MM.1S (cell line): ENCODE measurements at regions not wholly inside any gene's neighbourhood (a gene's known extent, or its start where the extent isn't known, plus 50 kb on each side); places are given as distances from the start of the nearest gene placed in this dataset.

Source experiments
- DNase-seq: peaks from one replicate; pipeline ENCODE4 v3.0.0-alpha.2; 2015
- H2AFZ ChIP-seq: fragments of 300-600 bp; sonication (generic); 2 replicates; pipeline ENCODE4 v1.6.0; 2016; ENCODE audit warnings: antibody characterized with exemption, low read length
- H3F3A ChIP-seq: fragments of 300-600 bp; sonication (generic); 2 replicates; pipeline ENCODE4 v1.6.1; 2016; ENCODE audit warnings: mild to moderate bottlenecking, antibody characterized with exemption, low read length, moderate library complexity, mixed read lengths; ENCODE audit not compliant: insufficient read depth
- H3K27ac ChIP-seq: fragments of 300-600 bp; sonication (generic); 2 replicates; pipeline ENCODE4 v1.5.1; 2016; ENCODE audit warnings: mild to moderate bottlenecking, low read length
- H3K27me3 ChIP-seq: fragments of 300-600 bp; sonication (generic); replicated peaks from 2 replicates; pipeline ENCODE4 v1.6.0; 2016; ENCODE audit warnings: low read length; ENCODE audit not compliant: insufficient read depth
- H3K36me3 ChIP-seq: fragments of 300-600 bp; sonication (generic); replicated peaks from 2 replicates; pipeline ENCODE4 v1.6.1; 2016; ENCODE audit warnings: mild to moderate bottlenecking, low read length, mixed read lengths; ENCODE audit not compliant: insufficient read depth
- H3K4me1 ChIP-seq: fragments of 300-600 bp; sonication (generic); 2 replicates; pipeline ENCODE4 v1.6.1; 2016; ENCODE audit warnings: low read length, mixed read lengths
- H3K4me2 ChIP-seq: fragments of 300-600 bp; sonication (generic); 2 replicates; pipeline ENCODE4 v1.6.0; 2016; ENCODE audit warnings: low read depth, low read length
- H3K4me3 ChIP-seq: fragments of 300-600 bp; sonication (generic); 2 replicates; pipeline ENCODE4 v1.5.1; 2016; ENCODE audit warnings: low read length, mixed read lengths
- H3K79me2 ChIP-seq: fragments of 300-600 bp; sonication (generic); 2 replicates; pipeline ENCODE4 v1.6.1; 2016; ENCODE audit warnings: mixed run types, low read length, mixed read lengths
- H3K9ac ChIP-seq: fragments of 300-600 bp; sonication (generic); 2 replicates; pipeline ENCODE4 v1.6.1; 2016; ENCODE audit warnings: low read length, mixed read lengths
- H3K9me2 ChIP-seq: fragments of 300-600 bp; sonication (generic); replicated peaks from 2 replicates; pipeline ENCODE4 v1.6.1; 2016; ENCODE audit warnings: mild to moderate bottlenecking, low read length, mixed read lengths; ENCODE audit not compliant: insufficient read depth
- H3K9me3 ChIP-seq: fragments of 300-600 bp; sonication (generic); replicated peaks from 2 replicates; pipeline ENCODE4 v1.6.1; 2016; ENCODE audit warnings: mild to moderate bottlenecking, low read length, mixed read lengths; ENCODE audit not compliant: insufficient read depth
- H4K20me1 ChIP-seq: fragments of 300-600 bp; sonication (generic); 2 replicates; pipeline ENCODE4 v1.6.1; 2016; ENCODE audit warnings: mild to moderate bottlenecking, low read length, moderate library complexity, mixed read lengths; ENCODE audit not compliant: insufficient read depth
- CTCF ChIP-seq: fragments of 300-600 bp; sonication (generic); IDR thresholded peaks from 2 replicates; pipeline ENCODE4 v1.5.1; 2016; ENCODE audit warnings: antibody characterized with exemption, low read length, mixed read lengths
- EZH2 ChIP-seq: fragments of 300-600 bp; sonication (generic); optimal IDR thresholded peaks from 2 replicates; pipeline ENCODE3; 2017; ENCODE audit warnings: low read depth, mild to moderate bottlenecking, antibody characterized with exemption, low read length, mixed read lengths
- EZH2phosphoT487 ChIP-seq: fragments of 300-600 bp; sonication (generic); IDR thresholded peaks from 2 replicates; pipeline ENCODE4 v1.6.1; 2018; ENCODE audit warnings: antibody characterized with exemption, low read length

- H3K79me2 ChIP-seq = no peaks in the 10 kb centered on the region
- H3K4me2 ChIP-seq = no peak overlapping the region
- H3K36me3 ChIP-seq = no peaks in the 10 kb centered on the region
- H3K27me3 ChIP-seq = no peaks in the 10 kb centered on the region
- no peak overlapping the region for H2AFZ ChIP-seq
- no peak overlapping the region for H3K27ac ChIP-seq
- H3K9me3 ChIP-seq = no peaks in the 10 kb centered on the region
- H3K4me3 ChIP-seq = no peak overlapping the region
- no peak for TF ChIP-seq EZH2phosphoT487
- no peak for TF ChIP-seq EZH2
- TF ChIP-seq CTCF = no peak
- H3K9ac ChIP-seq = no peak overlapping the region
- H3K9me2 ChIP-seq = no peaks in the 10 kb centered on the region
- no peaks in the 10 kb centered on the region for H4K20me1 ChIP-seq
- no peaks in the 10 kb centered on the region for H3K4me1 ChIP-seq
- DNase-seq = no peak
- no peaks in the 10 kb centered on the region for H3F3A ChIP-seq
Observed at GRCh38 chr11:127926721-127927120, 660.6 kb downstream of the ETS1 start.

- no peaks in the 10 kb centered on the region for H3K27me3 ChIP-seq
- H3K9me3 ChIP-seq = no peaks in the 10 kb centered on the region
- H3K79me2 ChIP-seq = no peaks in the 10 kb centered on the region
Observed at GRCh38 chr11:127925475-127925874, 661.9 kb downstream of the ETS1 start.

DNA sequence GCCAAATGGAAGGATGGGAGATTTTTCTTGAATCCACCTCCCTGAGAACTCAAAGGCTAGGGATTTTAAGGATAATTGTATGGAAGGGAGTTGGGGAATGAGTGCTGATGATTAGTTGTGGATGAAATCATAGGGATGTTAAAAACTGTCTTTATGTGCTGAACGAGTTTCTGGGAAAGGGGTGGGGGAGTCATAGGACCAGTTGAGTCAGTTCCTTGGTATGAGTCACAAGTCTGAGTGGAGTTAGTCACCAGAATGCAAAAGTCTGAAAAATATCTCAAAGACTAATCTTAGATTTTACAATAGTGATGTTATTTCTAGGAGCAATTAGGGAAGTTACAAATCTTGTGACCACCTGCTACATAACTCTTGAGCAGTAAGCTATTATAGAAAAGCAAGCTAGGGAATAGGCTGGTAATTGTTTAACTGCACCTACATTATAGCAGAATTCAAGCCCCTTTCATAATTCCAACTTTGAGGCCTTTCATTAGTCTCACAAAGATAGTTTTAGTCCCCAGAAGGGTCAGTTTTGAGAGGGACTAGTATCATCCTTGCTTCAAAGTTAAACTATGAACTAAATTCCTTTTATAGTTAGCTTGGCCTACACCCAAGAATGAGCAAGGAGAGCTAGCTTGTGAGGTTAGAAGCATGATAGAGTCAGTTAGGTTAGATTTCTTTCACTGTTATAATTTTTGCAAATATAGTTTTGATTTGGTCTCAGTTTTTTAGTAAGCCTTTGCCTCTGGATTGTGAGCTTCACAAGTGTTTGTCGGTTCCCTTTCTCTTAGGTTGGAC, 668.0 kb downstream of the ETS1 start:
- Histone ChIP-seq H3K27me3 (no peaks in the 10 kb centered on the region), H3F3A (no peaks in the 10 kb centered on the region), H3K4me2 (no peak overlapping the region), H3K4me1 (no peaks in the 10 kb centered on the region), H3K9ac (no peak overlapping the region), H4K20me1 (no peaks in the 10 kb centered on the region), H2AFZ (no peak overlapping the region), H3K4me3 (no peak overlapping the region), H3K79me2 (no peaks in the 10 kb centered on the region), H3K9me2 (no peaks in the 10 kb centered on the region), H3K36me3 (no peaks in the 10 kb centered on the region), H3K9me3 (no peaks in the 10 kb centered on the region), H3K27ac (no peak overlapping the region)
- no peak for TF ChIP-seq CTCF
- no peak for TF ChIP-seq EZH2phosphoT487
- TF ChIP-seq EZH2 = no peak
- no peak for DNase-seq

More at GRCh38 chr11:127925475-127925874, 661.9 kb downstream of the ETS1 start:
- Histone ChIP-seq H3K9me2 (no peaks in the 10 kb centered on the region), H2AFZ (no peak overlapping the region), H3K4me1 (no peaks in the 10 kb centered on the region), H4K20me1 (no peaks in the 10 kb centered on the region), H3K9ac (no peak overlapping the region), H3K36me3 (no peaks in the 10 kb centered on the region), H3F3A (no peaks in the 10 kb centered on the region), H3K4me3 (no peak overlapping the region), H3K4me2 (no peak overlapping the region), H3K27ac (no peak overlapping the region)
- DNase-seq = no peak
- TF ChIP-seq CTCF = no peak
- no peak for TF ChIP-seq EZH2
- no peak for TF ChIP-seq EZH2phosphoT487
